GM19324 (cell line): ENCODE measurements at regions not wholly inside any gene's neighbourhood (a gene's known extent, or its start where the extent isn't known, plus 50 kb on each side); places are given as distances from the start of the nearest gene placed in this dataset.
"Not testable (repeated sequence)": the region's sequence is repeated elsewhere in the genome, so short reads cannot be mapped to it uniquely, and the experiment has no call there.

Source experiments
- ATAC-seq: cut with Tn5 transposase; IDR thresholded peaks from one replicate; pipeline ENCODE4 v1.9.1; 2021; ENCODE audit warnings: mild to moderate bottlenecking, moderate library complexity; ENCODE audit not compliant: unreplicated experiment, low FRiP score

DNA sequence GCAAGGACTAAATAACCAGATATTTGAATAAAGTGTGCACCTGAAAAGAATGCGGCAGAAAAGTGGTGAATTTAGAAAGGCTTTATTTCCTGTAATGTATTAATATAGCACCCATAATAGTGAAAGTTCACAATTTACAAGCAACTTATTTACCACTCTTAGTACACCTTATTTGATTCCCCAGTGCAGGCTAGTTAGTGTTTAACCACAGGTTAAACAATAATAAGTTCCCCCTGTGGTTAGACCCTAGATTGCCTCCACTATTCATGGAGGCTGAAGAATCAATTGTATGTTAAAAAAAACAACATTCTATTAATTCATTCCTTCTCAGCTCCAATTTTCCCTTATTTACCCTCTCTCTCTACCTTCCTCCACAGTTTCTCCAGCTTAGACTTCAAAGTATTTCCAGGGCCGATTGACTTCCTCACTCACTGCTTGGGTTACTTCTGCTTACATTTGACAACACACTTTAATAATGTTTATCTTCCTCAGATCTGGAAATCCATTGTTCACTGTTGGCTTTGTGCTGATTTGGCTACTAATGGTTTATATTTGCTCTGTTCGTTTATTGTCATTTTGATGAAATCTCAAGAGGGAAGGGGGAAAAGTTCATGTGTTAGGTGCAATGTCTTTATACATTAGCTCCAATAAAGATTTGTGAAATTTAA is 796.3 kb downstream of the BRINP3 start:
- ATAC-seq, result no peak

DNA sequence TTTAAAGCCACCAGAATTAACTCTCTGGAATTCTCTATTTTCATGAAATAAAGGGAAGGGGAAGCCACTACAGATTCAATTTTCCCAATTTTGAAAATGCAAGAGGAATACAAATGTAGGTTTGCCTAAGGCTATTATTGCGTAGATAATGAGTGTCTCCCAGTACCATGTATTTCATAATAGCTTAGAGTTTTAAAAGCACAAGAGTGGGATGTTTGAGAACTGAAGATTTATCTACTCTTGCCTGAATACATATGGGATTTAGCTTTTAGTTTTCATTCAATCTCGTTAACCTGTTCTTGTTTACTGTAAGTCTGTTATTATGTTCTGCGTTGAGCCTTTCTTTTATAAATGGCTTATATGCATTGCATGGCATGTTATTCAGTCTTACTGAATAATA is 795.1 kb downstream of the BRINP3 start:
- ATAC-seq, result no peak

GRCh38 chr1:189686288-189686687 is 791.4 kb downstream of the BRINP3 start:
- ATAC-seq, result no peak

DNA sequence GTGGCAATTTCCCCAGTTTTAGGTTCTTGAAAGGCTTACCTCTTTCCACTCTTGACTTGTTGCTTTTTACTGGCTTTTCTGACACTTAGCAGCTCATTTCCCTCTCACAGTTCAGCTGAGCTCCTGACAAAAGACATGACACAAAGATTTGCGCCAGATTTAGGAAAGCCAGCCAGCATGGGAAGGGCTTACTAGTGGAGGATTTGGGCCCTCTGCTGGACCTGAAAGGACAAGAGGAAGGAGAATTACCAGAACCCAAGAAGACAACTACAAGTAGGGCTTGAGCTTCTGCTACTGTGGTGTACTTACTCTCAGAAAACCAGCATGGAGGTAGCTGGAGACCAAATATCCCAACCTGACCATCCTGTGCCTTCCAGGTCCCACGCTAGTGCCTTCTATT is 784.5 kb downstream of the BRINP3 start:
- ATAC-seq, result no peak

- no peak for ATAC-seq
Observed at GRCh38 chr1:189696297-189696696, 781.4 kb downstream of the BRINP3 start.

- no peak for ATAC-seq
Observed at GRCh38 chr1:189697113-189697512, 780.6 kb downstream of the BRINP3 start.

DNA sequence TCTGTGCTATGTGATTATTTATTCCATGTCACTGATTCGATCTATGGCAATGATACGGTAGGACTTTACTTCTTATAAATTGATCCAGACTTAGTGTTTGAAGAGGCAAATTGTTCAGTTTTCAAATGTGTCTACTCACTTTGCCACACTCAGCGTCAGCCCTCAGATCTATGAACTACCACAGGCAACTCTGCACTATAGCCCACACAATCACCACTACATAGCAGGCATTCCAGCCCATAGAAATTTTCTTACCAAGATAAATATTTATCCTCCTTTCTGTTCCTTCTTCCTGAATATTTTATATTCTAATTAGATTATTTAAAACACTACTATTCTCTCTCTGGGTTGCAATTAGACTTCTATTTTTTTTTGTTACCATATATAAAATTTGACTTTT is 776.1 kb downstream of the BRINP3 start:
- no peak for ATAC-seq

GRCh38 chr1:189706594-189706993 is 771.1 kb downstream of the BRINP3 start:
- no peak for ATAC-seq

- ATAC-seq, result no peak
Observed at GRCh38 chr1:189708674-189709073, 769.0 kb downstream of the BRINP3 start.

DNA sequence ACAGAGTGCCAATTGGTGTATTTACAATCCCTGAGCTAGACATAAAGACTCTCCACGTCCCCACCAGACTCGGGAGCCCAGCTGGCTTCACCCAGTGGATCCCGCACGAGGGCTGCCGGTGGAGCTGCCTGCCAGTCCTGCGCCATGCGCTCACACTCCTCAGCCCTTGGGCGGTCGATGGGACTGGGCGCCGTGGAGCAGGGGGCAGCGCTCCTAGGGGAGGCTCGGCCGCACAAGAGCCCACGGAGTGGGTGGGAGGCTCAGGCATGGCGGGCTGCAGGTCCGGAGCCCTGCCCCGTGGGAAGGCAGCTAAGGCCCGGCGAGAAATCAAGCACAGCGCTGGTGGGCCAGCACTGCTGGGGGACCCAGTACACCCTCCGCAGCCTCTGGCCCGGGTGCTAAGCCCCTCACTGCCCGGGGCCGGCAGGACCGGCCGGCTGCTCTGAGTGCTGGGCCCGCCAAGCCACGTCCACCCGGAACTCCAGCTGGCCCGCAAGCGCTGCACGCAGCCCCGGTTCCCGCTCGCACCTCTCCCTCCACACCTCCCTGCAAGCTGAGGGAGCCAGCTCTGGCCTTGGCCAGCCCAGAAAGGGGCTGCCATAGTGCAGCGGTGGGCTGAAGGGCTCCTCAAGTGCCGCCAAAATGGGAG is 759.4 kb downstream of the BRINP3 start:
- not testable (repeated sequence) for ATAC-seq

- ATAC-seq, result no peak
Observed at GRCh38 chr1:189726806-189727205, 750.9 kb downstream of the BRINP3 start.

DNA sequence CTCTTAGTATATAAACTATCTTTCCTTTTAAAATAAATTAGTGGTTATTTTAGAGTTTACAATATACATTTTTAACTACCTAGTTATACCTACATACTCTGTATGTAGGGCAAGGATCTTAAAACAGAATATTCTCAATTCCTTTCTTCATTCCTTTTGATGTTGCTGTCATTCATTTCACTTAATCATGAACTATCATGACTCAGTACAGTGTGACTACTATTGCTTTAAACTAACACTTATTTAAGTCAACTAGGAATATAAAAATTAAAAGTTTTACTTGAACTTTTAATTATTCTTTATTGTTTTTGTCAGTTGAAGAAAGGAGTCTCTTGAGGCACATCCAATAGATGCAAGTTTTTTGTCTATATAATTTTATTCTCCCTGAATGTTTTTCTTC is 726.4 kb downstream of the BRINP3 start:
- no peak for ATAC-seq

- no peak for ATAC-seq
Observed at GRCh38 chr1:189752461-189752995, 725.1 kb downstream of the BRINP3 start.

GRCh38 chr1:189755100-189755499 is 722.6 kb downstream of the BRINP3 start:
- not testable (repeated sequence) for ATAC-seq

DNA sequence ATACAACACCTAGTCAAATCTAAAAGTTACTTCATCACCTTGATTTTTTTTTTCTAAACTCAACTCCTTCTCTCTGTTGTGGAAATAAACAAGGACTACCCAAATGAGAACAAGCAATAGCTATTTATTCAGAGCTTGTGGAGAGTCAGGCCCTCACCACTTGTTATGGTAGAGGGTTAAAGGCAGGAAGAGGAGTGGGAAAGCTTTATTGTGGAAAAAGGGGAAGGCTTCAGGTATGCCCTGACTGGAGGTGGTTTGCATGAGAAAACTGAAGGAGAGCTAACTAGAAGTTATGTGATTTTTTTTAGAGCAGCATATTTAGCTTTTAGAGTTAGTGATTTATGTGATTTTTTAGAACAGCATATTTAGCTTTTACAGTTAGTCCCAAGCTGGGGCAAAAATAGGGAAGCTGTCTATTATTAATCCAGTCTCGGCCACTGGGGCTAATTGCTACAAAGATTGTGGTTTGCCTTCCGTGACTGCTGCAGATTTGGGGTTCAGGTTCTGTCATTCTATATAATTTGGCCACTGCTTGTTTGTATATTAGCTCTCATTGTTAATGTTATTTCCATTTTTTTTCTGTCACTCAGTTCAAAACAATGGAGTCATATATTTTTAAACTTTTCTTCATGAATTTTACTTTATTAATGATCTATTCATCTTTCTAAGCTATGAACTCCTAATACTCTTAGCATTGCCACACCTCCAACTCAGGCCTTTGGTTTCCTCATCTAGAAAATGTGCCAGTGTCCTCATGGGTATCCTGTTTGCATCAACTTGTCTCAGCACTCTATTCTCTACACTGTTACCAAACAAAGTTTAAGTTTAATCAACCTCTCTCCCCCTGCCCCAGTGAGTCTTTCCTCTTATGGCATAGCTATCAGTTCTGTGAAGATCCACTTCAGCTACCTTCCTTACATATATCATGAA is 713.0 kb downstream of the BRINP3 start:
- ATAC-seq, result no peak

DNA sequence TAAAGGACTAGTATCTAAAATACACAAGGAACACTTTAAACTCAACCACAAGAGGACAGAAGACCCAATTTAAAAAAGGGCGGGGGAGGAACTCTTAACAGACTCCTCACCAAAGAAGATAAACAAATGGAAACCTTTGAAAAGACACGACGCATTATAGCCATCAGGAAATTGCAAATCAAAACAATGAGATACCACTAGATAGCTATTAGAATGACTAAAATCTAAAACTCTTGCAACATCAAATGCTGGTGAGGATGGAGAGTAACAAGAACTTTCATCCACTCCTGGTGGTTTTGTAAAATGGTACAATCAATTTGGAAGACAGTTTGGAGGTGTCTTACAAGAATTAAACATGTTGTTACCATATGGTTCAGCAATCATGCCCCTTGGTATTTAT is 708.2 kb downstream of the BRINP3 start:
- ATAC-seq, result no peak

DNA sequence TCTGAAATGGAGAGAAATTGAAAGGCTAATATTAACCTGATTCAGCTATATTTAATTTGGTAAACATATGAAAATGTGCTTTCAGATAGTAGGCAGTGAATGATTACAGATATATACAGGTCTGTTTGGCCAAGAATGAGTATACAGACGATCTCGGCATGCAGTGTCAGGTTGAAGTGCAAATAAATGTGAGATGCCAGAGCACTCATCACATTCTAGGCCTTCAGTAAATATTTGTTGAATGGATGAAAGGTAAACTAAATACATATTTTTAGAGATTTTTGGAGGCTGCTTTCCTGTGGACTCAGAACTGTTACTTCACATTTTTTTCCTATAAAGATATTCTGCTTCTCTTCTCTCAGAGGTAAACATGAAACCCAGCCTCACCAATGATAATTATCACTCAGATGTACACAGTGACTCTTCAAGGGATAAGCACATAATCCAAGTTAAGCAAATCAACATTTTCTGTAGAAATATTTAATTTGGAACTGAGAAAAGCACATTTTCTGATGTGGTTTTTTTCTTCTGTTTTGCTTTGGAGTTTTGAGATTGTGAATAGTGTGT is 702.9 kb downstream of the BRINP3 start:
- ATAC-seq, result no peak

DNA sequence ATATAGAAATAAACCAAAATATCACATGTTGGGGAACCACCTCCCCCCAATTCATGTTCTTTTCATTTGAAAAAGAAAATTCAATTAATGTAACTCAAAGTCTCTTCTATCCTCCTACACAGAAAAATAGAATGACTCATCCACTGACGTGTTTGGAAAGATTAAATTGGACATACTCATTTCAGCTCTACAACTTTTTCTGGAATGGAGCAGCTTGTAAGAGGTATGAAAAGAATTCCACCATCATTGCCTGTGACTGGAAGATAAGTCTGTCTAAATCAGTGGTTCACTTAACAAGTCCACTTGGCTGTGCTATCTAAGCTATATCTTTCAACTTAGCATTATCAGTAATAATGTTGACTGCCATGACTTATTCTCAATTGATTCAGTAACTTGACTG is 702.3 kb downstream of the BRINP3 start:
- no peak for ATAC-seq

DNA sequence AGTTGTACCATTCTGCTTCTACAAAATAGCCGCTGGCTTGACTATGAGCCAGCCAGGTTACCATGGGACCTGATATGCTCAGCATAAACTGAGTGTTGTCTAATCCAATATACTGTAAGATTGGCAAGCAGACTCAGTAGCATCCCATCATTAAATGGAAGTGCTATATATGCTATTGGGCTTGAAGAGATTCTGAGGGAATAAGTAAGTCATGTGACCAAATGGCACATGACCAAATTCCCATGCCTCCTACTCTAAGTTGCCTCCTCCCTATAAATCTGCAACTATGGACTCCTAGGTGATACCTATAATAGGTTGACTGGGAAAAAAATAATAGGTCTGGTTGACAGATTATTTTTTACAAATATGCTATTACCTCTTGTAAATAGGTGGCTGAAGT is 698.6 kb downstream of the BRINP3 start:
- no peak for ATAC-seq

DNA sequence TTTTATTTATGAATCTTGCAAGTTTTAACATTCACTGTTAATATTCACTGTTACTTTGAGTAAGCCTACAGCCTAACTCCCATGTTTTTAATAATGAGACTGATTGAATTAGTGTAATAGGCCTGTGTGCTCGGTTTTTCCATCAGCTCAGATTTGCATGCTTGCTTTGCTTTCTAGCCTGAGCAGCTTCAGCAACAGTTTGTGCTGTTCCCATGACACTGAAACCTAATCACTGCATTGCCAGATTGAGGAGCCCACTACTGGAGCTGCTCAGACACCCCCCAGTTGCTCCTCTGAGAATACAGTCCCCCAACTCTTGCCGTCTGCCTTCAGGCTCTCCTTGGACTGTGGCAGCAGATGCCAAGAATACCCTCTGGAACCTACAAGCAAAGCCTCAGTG is 695.4 kb downstream of the BRINP3 start:
- ATAC-seq, result no peak

DNA sequence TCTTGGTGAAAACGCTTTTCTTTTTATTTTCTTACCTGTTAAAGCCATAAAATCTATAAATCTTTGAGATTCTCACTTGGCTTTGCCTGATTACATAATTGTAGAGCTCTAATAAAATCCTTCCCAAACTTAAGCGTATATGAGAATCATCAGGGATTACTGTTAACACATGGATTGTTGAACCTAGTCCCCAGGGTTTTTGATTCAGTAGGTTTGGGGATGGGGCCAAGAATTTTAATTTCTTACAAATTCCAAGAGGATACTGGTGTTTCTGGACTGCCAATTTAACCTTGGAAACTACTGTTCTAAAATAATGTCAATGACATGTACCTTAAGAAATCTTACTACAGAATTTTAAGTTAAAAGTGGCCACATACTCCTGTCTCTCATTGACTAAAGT is 694.2 kb downstream of the BRINP3 start:
- no peak for ATAC-seq
